RWPE2 (cell line): ENCODE measurements at regions not wholly inside any gene's neighbourhood (a gene's known extent, or its start where the extent isn't known, plus 50 kb on each side); places are given as distances from the start of the nearest gene placed in this dataset.

Source experiments
- ATAC-seq: fragments of 200-7000 bp; cut with Tn5 transposase; 3 replicates; pipeline ENCODE4 v1.9.1; 2021; ENCODE audit warnings: low read depth
- DNase-seq: peaks from one replicate; pipeline ENCODE4 v3.0.0-alpha.2; 2020; ENCODE audit warnings: low spot score
- H3K27ac ChIP-seq: fragments of 450-650 bp; 2 replicates; pipeline ENCODE4 v1.5.1; 2017; ENCODE audit warnings: mild to moderate bottlenecking; ENCODE audit not compliant: poor library complexity, severe bottlenecking
- H3K27me3 ChIP-seq: fragments of 250-450 bp; sonication (Bioruptor Pico); 2 replicates; pipeline ENCODE4 v1.5.1; 2021; ENCODE audit warnings: mild to moderate bottlenecking, moderate library complexity; ENCODE audit not compliant: insufficient read depth, poor library complexity, severe bottlenecking
- H3K36me3 ChIP-seq: fragments of 250-450 bp; sonication (Bioruptor Pico); 2 replicates; pipeline ENCODE4 v1.5.1; 2020; ENCODE audit warnings: low read depth, mild to moderate bottlenecking, moderate library complexity
- H3K4me1 ChIP-seq: fragments of 250-450 bp; sonication (Bioruptor Pico); 2 replicates; pipeline ENCODE4 v1.5.1; 2021; ENCODE audit warnings: mild to moderate bottlenecking, moderate library complexity; ENCODE audit not compliant: insufficient read depth, poor library complexity, severe bottlenecking
- H3K4me3 ChIP-seq: fragments of 250-450 bp; sonication (Bioruptor Pico); 2 replicates; pipeline ENCODE4 v1.5.1; 2021; ENCODE audit warnings: mild to moderate bottlenecking, moderate library complexity; ENCODE audit not compliant: severe bottlenecking
- H3K9me3 ChIP-seq: fragments of 250-450 bp; sonication (Bioruptor Pico); 2 replicates; pipeline ENCODE4 v1.5.1; 2021; ENCODE audit warnings: mild to moderate bottlenecking, moderate library complexity; ENCODE audit not compliant: severe bottlenecking
- CTCF ChIP-seq: fragments of 450-650 bp; IDR thresholded peaks from one replicate; pipeline ENCODE4 v1.5.1; 2017; ENCODE audit warnings: mild to moderate bottlenecking, moderate library complexity; ENCODE audit not compliant: poor library complexity, severe bottlenecking

GRCh38 chr10:105864854-105865253 lies 1223.8 kb downstream of the SORCS3 start:
- H3K4me1 ChIP-seq = no peaks in the 10 kb centered on the region
- H3K9me3 ChIP-seq = no peaks in the 10 kb centered on the region
- ATAC-seq (no peak), DNase-seq (no peak)
- no peaks in the 10 kb centered on the region for H3K36me3 ChIP-seq
- H3K4me3 ChIP-seq = no peak overlapping the region
- no peak for TF ChIP-seq CTCF
- H3K27ac ChIP-seq = no peak overlapping the region
- no peaks in the 10 kb centered on the region for H3K27me3 ChIP-seq

GRCh38 chr10:105857268-105858264 lies 1216.5 kb downstream of the SORCS3 start:
- Histone ChIP-seq H3K27me3 (no peaks in the 10 kb centered on the region), H3K4me1 (no peaks in the 10 kb centered on the region), H3K4me3 (no peak overlapping the region), H3K36me3 (no peaks in the 10 kb centered on the region), H3K27ac (no peak overlapping the region), H3K9me3 (no peaks in the 10 kb centered on the region)
- DNase-seq (no peak), ATAC-seq (no peak)
- TF ChIP-seq CTCF = no peak

- no peaks in the 10 kb centered on the region for H3K9me3 ChIP-seq
- no peaks in the 10 kb centered on the region for H3K36me3 ChIP-seq
- H3K27ac ChIP-seq = no peak overlapping the region
- H3K4me3 ChIP-seq = no peak overlapping the region
- ATAC-seq = no peak
- H3K27me3 ChIP-seq = no peaks in the 10 kb centered on the region
- no peak for TF ChIP-seq CTCF
- H3K4me1 ChIP-seq = no peaks in the 10 kb centered on the region
- no peak for DNase-seq
Observed at GRCh38 chr10:105855791-105856190, 1214.7 kb downstream of the SORCS3 start.

GRCh38 chr10:105844676-105845570 lies 1203.8 kb downstream of the SORCS3 start:
- TF ChIP-seq CTCF = no peak
- H3K4me1 ChIP-seq = no peaks in the 10 kb centered on the region
- ATAC-seq (no peak), DNase-seq (no peak)
- no peaks in the 10 kb centered on the region for H3K9me3 ChIP-seq
- H3K27me3 ChIP-seq = no peaks in the 10 kb centered on the region
- no peaks in the 10 kb centered on the region for H3K36me3 ChIP-seq
- no peak overlapping the region for H3K4me3 ChIP-seq
- H3K27ac ChIP-seq = no peak overlapping the region
